HG03097 (cell line): ENCODE measurements at regions not wholly inside any gene's neighbourhood (a gene's known extent, or its start where the extent isn't known, plus 50 kb on each side); places are given as distances from the start of the nearest gene placed in this dataset.

ENCODE experiments used
- ATAC-seq: cut with Tn5 transposase; IDR thresholded peaks from one replicate; pipeline ENCODE4 v1.9.1; 2021; ENCODE audit not compliant: unreplicated experiment, low FRiP score

DNA sequence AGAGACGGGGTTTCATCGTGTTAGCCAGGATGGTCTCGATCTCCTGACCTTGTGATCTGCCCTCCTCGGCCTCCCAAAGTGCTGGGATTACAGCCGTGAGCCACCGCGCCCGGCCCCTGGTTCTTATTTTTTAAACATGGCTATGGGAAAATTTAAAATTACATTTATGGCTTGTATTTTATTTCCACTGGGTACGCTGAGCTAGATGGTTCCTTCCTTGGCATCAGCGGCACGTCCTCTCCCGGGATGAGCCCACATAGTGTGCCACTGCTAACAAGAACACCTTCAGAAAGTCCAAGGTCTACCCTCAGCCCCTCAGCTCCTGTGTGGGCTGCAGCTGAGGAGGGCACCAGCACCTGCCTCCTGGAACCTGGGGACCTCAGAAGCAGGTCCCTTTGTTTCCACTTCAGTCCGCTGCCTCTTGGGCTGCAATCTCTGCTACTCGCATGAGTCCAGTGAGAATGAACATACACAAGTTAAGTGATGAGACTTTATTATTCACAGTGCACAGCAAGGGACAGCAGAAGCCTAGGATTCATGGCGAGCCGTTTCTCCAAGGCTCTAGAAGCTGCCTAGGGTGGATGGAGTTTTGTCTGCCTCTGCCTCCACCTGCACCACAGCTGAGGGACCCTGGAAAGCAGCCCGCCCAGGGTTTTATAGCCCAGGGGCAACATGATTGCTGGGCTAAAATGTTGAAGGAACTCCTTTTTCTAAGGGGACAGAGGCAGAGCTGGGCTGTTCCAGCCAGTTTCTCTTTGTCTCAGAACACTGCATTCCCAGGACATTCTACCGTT, 107.5 kb upstream of the TEX51 start:
- no peak for ATAC-seq

DNA sequence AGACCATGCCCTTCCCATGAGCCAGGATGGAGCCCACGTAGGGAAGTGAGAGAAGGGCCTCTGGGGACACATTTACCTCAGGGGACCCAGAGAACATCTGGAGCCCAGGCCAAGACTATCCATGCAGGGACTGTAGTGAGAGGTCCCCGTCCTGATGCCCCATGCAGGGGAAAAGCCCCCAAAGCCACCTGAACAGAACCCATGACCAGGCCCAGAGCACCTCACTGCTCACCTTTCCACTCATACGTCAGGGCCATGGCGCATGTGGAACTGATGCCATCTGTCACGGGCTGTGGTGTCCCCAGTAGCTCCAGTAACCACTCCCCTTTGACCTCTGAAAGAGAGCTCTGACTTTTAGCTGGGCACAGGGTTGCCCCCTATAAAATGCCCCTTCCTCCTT, 106.5 kb upstream of the TEX51 start:
- ATAC-seq, result no peak

DNA sequence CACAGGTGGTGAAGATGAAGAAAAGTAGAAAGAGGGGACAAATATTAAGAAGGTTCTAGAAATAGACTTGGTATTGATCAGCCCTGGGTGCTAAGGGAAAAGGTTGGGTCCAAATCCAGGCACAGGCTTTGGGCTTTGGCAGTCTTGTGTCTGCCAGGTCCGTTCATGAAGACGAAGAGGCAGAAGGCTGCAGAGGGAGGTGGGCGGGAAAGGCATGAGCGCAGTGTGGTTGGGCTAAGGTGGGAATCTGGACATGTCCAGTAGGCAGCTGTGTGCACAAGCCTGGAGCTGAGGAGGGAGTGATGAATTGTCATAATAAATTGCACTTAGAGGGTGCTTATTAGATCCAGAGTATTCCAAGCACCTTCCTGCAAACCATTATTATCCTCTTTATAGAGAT, 105.7 kb upstream of the TEX51 start:
- ATAC-seq, result no peak

DNA sequence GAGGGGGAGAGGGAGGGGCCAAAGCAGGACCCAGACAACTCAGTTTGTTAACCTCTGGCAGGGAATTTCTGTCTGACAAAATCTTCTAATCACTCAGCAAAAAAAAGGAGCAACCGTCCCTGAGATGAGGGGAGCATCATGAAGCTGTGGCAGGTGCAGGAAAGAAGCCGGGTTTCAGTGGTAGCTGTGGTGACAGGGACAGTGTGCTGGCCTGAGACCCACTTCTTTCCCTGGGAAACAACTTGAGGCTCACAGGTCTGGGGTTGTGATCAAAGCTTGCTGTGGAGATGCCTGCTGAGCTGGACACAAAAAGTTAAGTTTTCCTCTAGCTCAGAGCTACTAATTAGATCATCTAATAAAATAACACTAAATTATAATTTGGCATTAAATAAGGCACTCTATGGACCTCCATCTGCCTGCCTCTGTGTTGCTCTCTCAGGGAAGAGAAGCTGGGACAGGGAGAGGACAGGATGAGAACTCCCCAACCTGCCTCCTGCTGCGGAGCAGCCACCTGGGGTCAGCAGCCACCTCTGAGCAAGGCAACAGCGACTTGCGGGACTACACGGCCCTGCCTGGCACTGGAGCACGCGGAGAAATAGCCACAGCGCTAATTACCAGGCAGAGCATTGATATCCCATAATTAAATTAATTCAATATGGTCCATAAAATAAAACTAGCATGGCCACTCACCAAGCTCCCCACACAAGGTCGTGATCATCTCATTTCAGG, 104.6 kb upstream of the TEX51 start:
- no peak for ATAC-seq

DNA sequence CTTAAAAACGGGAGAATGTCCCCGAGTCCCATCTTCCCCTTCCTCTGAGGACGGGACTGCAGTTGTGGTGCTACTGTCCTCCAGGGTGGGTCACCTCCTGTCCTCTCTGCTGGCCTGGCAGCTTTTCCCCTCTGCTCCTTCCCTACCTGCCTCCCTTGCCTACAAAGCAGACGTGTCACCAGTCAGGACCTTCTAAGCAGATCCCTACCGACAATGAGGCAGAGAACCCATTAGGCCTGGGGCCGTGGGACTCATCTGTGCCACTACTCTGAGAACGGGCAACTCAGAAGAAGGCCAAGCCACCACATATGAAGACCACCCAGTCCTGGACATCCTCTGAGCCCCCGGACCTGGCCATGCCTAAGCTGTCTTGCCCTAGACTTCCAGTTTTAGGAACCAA, 103.0 kb upstream of the TEX51 start:
- no peak for ATAC-seq

DNA sequence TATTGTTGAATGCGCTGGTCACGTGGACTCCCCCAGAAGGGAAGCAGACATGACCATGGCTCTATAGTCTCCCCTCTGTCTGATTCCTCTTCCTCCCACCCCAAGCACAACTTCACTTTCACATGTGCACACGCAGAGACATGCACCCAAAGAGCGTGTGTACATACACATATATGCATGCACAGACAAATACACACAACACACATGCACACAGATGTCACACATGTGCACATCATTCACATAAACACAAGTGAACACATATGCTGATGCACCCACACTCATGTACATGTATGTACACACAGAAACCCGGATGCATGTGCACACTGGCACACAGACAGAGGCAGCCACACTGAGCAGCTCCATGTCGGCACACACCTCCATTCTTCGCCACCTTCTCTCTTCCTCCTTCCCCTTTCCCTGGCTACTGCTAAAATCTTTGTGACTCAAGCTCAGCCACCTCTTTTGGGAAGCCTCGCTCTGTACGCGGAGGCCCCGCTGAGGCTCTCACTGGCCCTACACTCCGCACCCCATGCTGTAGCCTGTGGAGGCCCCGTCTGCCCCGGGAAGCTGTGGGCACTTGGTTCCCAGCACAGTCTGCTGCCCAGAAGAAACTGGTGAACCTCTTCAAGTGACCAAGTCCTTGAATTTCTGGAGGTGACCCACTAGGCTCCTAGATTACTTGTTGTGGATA, 101.6 kb upstream of the TEX51 start:
- ATAC-seq, result no peak

DNA sequence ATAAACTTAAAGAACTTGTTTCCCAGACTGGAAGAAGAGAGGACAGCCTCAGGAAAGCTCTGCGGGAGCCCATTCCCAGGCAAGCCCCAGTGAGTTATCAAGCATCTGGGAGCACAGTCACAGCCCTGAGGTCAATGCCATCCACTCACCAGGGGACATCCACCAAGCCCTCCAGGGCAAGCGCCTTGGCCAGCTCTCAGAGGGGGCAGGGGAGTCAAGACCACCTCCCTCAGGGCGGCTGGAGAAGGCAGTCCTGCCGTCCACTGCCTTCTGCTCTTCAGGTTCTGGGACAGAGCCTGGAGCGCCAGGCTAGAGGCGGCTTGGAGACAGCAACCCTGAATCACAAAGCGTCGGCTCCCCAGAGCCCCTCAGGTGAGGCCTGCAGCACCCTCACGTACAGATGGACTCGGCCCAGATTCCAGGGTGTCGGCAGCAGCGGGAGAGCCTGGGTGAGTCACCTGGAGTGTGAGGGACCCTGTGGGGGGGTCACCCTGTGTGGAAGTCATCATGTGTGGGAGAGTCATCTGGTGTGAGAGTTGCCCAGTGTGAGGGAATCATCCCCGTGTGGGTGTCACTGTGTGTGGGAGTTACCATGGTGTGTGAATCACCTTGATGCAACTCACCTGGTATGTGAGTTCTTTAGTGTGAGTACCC, 100.9 kb upstream of the TEX51 start:
- ATAC-seq, result no peak

DNA sequence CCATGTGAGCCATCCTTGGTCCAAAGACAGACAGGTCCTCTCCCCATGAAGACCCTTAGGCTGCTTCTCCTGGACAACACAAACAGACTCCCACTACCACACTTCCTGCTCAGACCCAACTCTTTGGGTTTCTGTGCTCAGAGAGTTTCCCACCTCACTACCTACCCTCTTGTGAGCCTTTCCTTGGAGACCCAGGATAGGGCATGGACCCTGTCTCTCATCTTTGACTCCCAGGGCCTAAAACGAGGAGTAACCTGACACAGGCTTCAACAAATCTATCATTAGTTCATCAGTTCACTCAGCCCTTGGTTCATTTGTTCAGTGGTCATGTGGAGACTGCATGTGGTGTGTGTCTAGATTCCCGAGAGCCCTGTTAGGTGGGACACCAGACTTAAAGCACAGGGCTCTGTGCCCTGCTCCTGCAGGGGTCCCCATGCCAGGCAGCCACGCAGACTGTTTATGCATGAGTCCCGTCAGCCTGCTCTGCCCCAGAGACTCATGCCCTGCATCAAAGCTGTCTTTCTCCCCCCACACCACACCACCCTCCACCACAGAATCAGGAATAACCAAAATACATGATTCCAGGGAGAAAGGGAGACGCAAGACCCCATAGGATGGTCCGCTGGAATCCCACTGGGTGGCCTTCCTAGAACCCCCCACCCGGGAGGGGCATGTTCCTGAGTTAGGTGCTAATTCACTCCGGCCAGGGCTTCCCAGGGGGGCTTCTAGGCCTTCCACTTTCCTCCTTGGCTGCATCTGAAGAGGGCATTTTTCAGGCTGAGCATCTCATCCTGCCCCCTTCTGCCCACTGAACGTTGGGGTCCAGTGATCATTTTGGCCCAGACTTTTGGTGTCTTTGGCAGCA, 100.2 kb upstream of the TEX51 start:
- no peak for ATAC-seq

DNA sequence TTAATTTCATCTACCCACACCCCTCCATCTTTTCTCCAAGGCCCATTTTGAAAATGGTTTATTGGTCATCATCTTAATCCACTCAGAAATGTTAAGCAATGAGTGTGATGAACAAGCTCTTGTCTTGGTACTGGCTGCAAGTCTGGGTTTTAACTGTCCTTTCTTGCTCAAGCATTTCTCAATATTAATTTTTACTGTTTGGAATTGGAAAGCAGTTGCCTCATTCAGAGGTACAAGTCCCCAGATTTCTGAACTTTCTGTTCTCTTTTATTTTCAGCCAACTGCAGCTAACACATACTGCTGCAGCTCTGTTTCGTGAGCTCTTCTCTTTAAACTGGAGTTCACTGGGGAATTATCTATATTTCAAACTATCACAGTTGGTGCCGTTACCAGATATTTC, 99.4 kb upstream of the TEX51 start:
- no peak for ATAC-seq

DNA sequence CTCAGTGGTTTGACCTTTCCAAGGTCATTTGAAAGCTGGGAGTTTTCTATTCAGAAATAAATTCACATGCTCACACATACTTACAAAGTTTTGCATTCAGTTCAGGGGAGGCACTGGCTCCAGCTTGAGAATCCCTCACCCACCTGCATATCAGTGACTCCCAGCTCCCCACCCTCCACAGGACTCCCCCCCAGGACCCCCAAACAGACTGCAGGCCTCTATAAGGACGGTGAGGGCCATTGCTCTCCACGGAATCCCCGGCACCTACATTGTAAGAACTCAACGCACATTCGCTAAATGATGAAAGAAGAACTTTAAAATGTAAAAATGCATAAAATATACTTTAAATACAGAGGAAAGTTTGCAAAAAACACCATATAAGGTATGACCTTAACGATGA, 97.2 kb upstream of the TEX51 start:
- ATAC-seq, result no peak

DNA sequence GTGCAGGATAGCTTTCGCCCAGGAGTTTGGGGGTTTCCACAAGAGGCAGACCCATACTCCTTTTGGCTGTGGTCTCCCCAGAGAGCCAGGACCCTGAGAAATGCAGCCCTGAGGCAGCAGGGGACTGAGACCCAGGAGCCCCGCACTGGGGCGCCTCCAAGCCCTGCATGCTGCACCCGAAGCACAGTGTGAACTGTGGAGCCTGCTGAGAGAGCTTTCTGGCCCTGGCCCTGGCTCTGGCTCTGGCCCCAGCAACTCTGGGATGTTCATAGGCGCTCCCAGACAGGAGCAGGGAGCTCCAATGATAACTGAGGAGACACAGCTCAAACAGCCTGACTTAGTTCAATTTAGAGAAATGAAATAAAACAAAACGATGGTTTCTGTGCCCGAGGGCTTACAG, 96.4 kb upstream of the TEX51 start:
- no peak for ATAC-seq

DNA sequence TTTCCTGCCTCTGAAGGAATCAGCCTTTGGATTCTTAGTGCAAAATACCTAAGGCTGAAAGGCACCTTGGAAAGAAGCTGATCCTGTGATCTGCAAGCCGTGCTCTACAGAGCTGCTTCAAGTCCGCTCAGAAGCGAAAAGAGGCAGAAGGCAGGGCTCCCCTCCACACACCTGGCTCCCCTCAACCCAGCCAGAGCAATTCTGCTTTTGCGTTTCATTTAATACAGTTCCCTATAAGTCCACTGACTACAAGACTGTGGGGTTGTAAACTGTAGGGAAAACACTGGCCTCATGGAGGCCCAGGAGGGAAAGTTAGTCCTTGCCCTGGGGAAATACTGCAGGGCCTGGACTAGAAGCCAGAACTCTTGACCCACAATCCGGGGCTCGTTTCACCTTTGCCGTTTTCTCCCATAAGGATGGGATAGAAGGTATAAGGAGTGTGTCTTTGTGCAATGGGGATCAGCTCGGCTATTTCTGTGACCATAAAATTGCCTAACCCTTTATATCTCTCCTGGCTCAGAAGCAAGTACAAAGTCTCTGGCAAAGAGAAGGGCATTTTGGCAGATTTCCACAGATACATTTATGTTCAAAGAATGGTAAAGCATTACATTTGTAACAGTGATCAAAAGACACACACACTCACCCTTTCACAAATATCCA, 95.8 kb upstream of the TEX51 start:
- ATAC-seq, result no peak

DNA sequence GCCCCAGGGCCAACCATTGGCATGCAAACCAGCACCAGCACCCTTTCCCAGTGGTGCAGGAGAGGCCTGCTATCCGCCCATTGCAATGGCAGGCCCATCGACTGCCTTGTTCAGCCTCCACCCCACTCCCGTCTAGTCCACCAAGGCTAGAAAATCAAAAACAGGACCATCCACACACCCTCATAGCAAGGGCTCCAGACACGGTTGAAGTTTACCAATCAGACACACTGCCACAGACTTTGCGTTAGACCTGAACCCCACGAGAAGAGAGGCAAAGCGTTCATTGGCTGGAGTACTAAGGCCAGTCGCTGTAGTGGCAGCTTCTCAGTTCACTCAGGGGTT, 95.3 kb upstream of the TEX51 start:
- ATAC-seq, result no peak

DNA sequence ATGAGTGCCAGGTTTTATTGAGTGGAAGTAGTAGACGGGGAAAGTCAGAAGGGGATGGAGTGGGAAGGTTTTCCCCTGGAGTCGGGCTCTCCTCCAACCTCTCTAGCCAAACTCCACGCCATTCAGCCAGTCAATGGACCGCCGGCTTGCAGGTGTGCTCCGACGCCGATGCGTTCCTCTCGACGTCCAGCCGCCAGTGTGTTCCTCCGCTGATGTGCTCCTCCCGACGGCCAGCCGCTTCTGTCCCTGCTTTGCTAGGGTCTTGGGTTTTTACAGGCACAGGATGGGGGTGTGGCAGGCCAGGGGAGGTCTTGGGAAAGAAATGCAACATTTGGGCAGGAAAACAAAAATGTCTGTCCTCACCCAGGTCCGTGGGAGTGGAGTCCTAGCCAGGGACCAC, 94.3 kb upstream of the TEX51 start:
- no peak for ATAC-seq

DNA sequence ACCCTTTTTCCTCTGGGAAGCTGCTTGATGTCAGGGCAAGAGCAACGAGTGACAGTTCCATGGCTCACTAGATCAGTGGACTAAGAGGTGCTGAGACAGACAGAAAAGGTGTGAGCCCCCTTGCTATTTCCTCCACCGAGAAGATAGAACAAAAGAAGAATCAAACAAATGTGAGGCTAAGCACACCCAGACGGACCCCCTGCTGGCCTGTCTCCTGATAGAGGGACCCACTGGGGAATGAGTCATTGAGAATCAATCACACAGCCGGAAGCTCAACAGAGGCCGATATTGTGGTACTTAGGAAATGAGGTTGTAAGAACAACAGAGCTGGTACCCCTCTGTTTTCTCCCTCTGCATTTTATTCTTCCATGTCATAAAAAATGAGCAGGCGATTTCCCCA, 89.8 kb upstream of the TEX51 start:
- ATAC-seq, result no peak

DNA sequence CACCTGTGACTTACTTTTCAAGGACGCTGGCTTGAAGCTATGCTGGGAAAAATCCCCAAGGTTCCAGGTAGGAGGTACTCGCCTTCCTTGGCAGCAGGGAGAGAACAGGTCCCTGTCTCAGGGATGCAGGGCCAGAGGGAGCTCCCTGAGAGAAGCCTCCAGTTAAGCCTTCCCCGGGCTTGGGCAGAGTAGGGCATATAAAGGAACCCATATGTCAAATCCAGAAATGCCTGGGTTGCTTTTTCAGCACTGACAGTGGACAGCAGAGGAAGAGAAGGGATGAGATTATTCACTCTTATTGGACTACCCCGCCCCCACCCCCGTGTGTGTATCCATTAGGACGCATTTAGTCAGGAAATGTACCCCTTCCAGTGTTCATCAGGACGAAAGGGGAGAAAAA, 89.3 kb upstream of the TEX51 start:
- no peak for ATAC-seq

DNA sequence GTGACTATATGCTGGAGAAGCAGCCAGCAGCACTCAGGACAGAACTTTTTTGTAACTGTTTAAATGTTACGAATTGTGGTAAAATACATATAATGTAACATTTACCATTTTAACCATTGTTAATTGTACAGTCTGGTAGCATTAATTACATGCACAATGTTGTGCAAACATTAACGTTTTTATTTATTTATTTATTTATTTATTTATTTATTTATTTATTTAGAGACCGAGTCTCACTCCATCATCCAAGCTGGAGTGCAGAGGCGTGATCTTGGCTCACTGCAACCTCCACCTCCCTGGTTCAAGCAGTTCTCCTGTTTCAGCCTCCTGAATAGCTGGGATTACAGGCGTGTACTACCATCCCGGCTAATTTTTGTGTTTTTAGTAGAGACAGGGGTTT, 88.7 kb upstream of the TEX51 start:
- ATAC-seq, result no peak

DNA sequence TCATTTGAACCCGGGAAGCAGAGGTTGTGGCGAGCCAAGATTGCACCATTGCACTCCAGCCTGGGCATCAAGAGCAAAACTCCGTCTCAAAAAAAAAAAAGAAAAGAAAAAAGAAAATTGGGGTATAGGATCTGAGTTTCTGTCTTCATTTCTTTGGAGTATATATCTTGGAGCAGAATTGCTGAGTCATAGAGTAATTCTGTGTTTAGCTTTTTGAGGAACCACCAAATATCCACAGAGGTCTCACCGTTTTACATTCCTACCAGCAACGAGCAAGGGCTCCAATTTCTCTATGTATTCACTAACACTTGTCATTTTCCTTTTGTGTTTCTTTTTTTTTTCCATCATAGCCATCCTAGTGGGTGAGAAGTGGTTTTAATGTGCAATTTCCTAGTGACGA, 87.6 kb upstream of the TEX51 start:
- no peak for ATAC-seq

DNA sequence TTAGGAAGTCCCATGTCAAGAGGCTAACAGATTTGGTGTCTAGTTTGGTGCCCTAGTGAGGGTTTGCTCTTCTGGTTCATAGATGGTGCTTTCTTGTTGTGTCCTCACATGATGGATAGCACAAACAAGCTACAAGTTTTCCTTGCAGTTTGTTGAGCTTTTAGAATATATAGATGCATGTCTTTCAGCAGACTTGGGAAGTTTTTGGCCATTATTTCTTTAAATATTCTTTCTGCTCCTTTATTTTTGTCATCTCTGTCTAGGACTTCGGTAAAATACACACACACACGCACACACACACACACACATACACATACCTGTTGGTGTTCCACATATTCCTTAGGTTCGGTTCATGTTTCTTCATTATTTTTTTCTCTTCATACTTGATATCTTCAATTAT, 81.5 kb upstream of the TEX51 start:
- ATAC-seq, result no peak

DNA sequence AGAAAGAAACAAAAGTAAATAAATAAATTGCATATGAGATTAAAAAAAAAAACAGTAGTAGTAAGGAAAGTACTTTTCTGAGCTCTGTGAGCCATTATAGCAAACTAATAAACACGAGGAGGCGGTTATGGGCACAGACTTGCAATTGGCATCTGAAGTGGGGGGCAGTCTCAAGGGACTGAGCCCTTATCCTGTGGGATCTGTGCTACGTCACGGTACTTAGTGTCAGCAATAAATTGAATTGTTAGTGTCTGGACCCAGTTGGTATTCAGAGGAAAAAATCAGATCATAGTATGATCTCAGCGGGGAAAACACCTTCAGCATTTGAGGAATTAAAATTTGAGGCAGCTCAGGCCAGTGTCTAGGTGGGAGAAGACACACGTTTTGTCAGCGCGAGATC, 76.6 kb upstream of the TEX51 start:
- no peak for ATAC-seq
